Left colon (tissue), 2 donors: ENCODE measurements at regions not wholly inside any gene's neighbourhood (a gene's known extent, or its start where the extent isn't known, plus 50 kb on each side); places are given as distances from the start of the nearest gene placed in this dataset.
"Not testable (repeated sequence)": the region's sequence is repeated elsewhere in the genome, so short reads cannot be mapped to it uniquely, and the experiment has no call there.

Source experiments
- ATAC-seq: fragments of 200-7000 bp; cut with Tn5 transposase; one replicate; pipeline ENCODE4 v1.9.1; 2020; ENCODE audit warnings: mild to moderate bottlenecking, moderate library complexity
- DNase-seq, 2 donors: peaks; one replicate each; pipeline ENCODE4 v3.0.0-alpha.2; 2020
- intact Hi-C, 2 donors: fragments of 100-400 bp; cut with DNase I in 1 of 2; cut with micrococcal nuclease in 1 of 2; formaldehyde crosslinking; loops; one replicate each; pipeline versions ENCODE4 v1.11.2 to v1.14.0; 2022; cut with DNase I, micrococcal nuclease
- donor health status: DM: no; HTN: no; CAD: no.
- donor health status: DM: yes; HTN: yes; CAD: no.

DNA sequence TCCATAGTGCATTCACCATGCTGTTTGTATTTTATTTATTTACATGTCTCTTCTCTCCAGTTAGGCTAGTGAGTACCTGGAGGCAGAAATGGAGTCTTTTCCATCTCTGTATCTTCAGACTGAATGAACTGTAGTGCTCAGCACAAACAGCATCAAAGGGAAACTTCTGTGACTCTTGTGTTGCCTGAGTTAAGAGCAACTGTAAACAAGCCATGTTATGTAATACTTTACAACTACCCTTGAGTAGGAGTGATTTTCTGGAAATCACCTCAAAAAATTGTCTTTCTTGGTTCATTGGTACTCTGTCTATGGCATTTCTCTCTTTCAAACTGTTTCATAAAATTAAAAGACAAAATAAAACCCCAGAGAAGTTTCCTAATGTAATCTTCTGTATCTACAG is 258.3 kb downstream of the CGGBP1 start:
- intact Hi-C loops: no loop called here
- ATAC-seq (no peak), DNase-seq (no peak)

DNA sequence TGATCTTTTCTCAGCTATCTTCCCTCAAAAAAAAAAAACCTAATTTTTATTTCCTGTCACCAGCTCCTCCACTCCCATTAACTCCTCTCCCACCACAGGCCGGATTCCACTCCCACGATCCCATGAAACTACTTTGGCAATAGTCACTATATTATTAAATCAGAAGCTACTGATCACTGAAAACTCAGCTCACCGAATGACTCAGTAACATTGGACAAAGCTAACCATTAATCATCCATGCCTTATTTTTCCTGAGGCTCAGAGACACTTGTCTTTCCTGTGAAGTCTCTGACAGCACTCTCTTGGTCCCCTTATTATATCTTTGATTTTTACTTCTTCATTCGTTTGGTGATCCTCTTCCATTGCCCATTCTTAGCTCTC is 260.2 kb downstream of the CGGBP1 start:
- ATAC-seq (no peak), DNase-seq (no peak)

DNA sequence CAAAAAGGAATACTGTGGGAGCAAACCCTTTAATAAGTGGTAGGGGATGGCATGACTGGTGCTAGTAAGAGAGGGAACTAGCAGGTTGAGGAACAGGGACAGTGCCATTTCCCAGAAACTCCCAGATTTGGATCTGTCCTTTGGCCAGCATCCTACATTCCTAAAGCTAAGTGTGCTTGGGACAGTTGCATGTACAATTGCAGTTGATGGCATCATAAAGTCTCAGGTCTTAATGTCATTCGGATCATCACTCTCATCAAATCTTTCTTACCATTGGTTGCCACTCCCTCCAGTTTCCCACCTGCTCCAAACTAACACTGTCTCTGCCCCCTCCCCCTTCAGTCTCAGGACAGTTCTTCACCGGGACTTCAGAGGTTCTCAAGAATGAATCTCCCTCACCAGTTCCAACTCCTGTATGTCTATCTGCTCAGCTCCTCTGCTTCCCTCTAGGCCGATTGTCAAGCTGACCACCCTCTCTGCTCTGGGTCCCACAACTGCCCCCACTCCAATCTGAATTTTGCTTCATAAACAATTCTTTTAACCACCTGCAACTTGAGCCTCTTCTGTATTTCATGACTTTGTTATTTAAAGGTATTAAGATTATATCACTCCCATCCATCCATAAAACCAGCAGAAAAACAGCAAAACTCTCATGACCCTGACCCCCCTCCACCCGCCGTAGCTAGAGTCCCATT is 260.8 kb downstream of the CGGBP1 start:
- intact Hi-C loops: no loop called here
- DNase-seq: no peak
- no peak for ATAC-seq

More for the DNA sequence above, 260.2 kb downstream of the CGGBP1 start:
- intact Hi-C loops: no loop called here

DNA sequence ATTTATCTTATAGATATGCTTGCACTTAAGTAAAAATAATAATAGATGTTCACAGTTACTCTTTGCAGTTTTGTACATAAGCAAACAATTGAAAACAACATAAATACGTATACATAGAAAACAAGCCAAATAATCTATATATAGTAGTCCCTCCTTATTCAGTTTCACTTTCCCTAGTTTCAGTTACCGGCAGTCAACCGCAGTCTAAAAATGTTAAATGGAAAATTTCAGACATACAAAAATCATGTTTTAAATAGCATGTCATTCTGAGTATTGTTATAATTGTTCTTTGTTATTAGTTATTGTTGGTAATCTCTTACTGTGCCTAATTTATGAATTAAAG is 262.0 kb downstream of the CGGBP1 start:
- DNase-seq (no peak), ATAC-seq (no peak)
- intact Hi-C loops: no loop called here

DNA sequence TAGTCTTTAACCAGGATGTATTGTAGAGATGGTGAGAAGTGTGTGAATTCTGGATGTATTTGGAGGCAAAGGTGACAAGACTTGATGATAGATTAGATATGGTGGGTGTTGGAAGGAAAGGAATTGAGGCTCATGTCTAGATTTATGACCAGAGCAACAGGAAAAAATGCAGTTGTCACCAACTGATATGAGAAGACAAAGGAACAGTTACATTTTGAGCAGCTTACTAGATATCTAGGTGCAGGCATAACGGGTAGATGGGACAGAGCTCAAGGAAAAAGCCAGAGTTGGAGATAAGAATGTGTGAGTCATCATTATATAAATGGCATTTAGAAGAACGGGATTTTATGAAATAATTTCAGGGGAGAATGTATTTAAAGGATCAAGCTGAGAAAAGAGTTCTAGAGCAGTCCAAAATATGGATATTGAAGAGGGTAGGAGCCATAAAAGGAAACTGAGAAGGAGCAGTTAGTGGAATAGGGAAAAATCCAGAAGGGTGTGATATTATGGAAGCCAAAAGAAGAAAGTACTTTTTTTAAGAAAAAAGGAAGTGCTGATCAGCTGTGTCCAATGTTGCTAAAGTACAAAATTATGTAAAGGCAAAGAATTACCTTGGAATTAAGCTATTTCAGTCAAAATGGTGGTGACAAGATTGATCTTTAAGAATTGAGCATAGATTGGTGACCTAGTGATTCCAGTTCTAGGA is 262.5 kb downstream of the CGGBP1 start:
- no peak for ATAC-seq
- DNase-seq: no peak
- intact Hi-C loops: no loop called here

DNA sequence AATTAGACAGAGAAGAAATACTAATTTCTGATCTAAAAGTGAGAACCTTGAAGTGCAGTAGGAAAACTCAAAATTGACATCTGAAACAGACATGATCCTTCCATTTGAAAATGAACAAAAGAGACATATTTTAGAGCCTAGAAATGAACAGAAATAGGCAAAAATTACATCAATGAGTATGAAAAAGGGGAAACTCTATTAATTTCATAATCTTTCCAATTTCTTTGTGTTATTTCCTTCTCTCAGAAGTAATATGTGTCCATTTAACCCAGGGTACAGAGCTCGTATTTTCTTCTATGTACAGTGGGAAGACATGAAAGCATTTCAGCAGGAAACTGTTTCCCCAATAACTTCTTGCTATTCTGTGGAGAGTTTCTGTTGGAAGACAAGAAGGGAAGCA is 263.1 kb downstream of the CGGBP1 start:
- no peak for DNase-seq
- ATAC-seq: no peak
- intact Hi-C loops: no loop called here

DNA sequence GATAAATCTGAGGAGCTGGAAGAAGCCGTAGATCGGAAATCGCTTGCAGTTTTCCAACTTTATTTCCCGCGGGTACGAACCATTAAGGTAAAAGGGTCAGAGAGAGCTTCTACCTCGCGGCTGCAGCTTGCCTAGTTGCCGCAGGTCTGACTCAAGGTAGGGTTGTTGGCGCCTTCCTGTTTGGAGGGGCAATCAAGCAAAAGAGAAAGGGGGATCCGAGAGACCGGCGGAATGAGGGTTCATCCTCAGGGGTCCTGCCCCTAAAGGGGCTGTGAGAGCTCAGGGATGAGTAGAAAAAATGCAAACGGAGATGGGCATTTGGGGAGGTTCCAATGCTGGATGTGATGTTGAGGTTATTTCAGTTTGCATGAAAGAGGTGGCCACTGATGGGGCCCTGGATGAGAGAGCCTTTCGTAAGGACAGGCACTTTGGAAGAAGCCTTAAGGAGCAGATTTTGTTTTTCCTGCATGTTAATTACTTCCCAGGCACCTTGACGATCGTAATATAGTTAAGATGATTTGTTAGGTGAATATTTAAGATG is 265.4 kb downstream of the CGGBP1 start:
- DNase-seq: no peak
- ATAC-seq: no peak
- intact Hi-C loops: no loop called here

DNA sequence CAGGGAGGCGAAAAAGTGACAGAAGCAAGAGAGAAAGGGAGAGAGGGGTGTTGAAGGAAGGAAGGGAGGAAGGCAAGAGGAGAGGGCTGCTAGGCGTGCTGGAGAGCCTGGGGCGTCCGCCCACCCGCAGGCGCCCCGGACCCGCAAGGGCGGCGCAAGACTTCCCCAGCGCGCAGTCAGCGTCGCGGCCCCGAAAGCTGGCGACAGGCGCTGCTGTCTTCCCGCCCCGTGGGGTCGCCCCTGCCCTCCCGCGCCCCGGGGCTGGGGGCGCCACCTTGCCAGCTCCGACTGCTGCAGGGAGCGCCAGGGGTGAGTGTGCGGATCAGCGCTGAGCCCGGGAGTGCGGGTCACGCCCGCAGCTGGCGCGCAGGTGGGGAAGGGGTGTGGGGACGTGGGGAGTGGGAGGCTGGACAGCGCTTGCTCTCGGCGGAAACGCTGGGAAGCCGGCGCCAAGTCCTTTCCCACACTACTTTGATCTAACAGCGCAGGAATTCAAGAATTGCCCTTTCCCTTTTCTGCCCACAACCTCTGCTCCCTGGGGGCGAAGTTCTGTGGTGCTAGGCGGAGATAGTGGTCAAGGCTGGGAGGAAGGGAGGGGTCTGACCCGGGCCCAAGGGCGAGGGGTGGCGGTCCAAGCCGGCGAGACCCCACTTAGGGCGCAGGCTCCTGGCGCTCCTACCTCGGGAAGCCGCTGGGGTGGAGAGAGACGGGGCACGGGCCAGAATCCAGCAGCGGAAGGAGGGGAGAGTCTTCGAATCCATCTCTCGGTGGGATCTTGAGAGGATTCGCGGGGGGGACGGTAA is 266.1 kb downstream of the CGGBP1 start, which contains the start of gene HTR1F:
Gene HTR1F (plus strand): TSS at position 173 of the 803 bp plus-strand sequence.
- DNase-seq: peak in 1 of 2 donors; percentile 2
- no peak for ATAC-seq
- intact Hi-C loops: no loop called here

DNA sequence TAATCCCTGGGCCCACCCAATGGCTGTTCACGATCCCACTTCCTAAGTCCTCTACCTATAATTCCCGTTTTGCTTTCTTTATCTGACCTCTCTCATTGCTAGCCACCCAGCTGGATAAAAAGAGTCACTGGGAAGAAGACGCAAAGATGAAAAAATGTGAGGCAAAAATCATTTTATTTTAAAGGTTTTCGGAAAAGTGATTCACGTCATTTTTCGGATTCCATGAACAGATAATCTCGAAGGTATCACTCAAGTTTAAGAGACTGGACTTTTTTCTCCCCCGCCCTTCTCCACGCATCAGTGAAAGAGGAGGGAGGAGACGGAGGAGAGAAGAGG is 266.6 kb downstream of the CGGBP1 start:
- no peak for ATAC-seq
- intact Hi-C loops: no loop called here
- no peak for DNase-seq

DNA sequence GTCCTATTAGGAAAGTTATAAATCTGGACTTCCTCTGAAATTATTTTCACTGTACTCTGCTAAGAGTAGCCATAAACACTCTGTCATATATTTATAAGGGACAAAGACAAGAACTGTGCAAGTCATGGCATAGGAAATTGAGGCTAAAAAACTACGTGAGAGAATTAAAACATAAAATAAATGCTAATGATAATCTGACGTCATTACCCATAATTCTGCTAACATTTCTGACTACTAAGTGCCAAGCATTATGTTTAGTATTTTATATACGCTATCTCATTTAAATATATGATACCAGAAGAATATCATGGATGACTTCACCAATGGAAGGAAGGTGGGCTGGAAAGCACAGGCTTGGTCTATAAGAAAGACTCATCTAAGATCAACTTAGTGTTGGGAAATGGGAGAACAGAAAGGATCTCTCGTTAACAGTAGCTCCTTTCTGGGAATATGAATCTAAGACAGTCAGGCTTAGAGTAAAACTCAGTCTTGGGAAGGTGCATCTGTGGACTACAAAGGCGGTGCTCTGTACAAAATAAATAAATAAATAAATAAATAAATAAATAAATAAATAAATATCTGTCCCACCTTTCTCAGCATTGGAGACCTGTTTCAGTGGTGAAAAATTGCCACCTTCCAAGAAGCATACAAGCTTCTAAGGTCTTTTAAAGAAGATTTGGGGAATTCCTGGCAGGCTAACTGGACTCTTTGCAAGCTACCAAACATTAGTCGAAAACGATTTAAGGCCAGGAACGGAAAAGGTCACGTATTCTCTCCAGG is 267.4 kb downstream of the CGGBP1 start:
- ATAC-seq (no peak), DNase-seq (no peak)
- intact Hi-C loops: no loop called here

DNA sequence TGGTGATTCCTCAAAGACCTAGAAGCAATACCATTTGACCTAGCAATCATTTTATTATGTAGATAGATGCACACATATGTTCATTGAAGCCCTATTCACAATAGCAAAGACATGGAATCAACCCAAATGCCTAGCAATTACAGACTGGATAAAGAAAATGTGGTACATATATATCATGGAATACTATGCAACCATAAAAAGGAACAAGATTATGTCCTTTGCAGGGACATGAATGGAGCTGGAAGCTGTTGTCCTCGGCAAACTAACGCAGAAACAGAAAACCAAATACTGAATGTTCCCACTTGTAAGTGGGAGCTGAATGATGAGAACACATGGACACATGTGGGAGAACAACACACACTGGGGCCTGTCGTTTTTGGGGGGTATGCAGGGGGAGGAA is 269.8 kb downstream of the CGGBP1 start:
- intact Hi-C loops, ATAC-seq, DNase-seq: not testable (repeated sequence)

DNA sequence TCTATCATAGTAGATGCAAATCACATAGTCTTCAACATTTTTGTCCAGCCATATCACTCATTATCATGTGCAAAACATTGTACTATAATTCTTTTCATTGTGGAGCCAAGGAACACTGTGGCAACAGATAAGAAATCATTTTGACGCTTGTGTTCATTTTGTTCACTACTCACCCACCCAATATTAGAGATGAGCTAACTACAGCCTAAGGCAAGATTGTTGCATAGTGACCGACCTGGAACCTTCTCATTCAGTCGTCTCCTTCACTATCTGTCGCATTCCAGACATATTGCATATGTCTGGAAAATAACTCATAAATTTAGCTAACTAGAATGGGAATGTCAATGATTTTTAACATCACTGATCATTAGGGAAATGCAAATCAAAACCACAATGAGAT is 270.3 kb downstream of the CGGBP1 start:
- intact Hi-C loops: no loop called here
- no peak for DNase-seq

DNA sequence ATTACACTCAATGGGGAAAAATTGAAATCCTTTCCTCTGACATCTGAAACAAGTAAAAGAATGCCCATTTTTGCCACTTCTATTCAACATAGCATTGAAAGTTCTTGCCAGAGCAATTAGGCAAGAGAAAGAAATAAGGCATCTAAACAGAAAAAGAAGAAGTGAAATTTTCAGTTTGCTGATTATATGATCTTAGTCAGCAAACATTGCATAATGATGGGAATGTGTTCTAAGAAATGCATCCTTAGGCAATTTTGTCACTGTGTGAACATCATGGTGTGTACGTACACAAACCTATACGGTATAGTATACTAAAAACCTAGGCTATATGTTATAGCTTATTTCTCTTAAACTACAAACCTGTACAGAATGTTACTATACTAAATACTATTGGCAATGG is 278.0 kb downstream of the CGGBP1 start:
- no peak for DNase-seq
- no peak for ATAC-seq
- intact Hi-C loops: no loop called here

More for the DNA sequence above, 270.3 kb downstream of the CGGBP1 start:
- no peak for ATAC-seq

DNA sequence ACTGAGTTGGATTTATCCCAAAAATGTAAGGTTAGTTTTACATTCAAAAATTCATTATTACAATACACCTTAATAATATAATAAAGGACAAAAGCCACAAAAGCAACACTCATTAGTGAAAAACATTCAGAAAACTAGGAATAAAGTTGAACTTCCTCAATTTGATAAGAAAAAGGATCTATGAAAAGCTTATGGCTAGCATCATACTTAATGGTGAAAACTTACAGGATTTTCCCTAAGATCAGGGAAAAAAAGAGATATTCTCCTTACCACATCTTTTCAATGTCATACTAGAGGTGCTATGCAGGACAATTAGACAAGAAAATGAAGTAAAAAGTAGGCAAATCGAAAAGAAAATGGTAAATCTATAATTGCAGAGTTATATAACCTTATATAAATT is 279.9 kb downstream of the CGGBP1 start:
- no peak for ATAC-seq
- intact Hi-C loops: no loop called here
- no peak for DNase-seq

DNA sequence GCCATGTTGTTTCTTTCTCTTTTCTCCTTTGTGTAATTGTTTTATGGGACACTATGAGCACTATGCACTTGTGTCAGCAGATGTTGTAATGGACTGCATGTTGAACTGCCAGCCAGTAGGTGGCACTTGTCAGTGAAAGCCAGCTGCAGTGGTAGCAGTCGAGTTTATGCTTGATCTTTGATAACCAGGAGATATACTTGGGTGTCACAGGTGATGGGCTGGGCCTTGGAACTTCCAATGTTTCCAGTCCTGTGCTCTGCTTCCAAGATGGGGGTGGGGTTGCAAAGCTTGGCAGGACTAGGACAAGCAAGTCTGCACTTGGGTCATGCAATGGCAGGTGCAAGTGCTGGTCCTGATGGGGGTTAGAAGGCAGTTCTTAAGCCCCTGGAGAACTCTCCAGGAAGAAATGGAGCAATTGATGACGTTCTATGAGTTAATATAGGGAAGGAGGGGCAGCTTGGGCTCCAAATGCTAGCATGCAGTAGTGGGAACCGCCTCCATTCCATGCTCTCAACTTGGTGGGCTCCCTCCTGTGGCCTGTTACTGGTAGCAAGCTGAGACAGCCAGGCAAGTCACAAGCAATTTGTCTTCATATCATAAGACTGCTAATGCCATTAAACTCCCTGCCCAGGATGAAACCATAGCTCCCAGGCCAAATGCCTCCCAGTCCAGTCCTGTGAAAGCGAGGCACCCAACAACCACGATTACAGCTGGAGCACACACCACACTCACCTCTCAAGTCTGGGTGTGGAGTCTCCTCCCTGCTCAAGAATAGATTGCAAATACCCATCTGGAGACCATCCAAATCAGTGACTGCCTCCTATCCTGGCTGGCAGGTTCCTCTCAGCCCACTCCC is 287.2 kb downstream of the CGGBP1 start:
- DNase-seq: peak in 1 of 2 donors; percentile 22
- ATAC-seq: peak; percentile 85
- intact Hi-C loops: loop anchor here in 1 of 2 donors (5.0 kb wide), 1 partner anchor 231 kb away; no protein-coding TSS in a partner anchor

DNA sequence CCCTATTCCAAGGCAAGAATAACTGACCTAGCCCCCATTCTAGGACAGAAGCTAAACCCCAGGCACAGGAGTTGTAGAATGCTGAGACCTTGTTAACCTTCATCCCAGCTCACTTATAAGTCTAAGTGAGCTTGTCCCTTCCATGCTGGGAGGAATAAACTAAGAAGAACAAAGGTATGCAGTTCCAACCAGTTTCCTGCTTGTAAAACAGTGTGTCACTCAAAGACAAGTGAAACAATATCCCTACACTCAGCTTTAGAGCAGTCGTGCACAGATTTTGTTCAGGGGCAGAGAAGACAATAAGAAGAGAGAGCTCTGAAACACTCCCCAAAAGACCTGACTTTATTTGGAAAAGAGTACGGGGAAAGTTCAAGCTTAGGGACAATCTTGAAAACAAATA is 292.1 kb downstream of the CGGBP1 start:
- ATAC-seq (no peak), DNase-seq (no peak)
- intact Hi-C loops: no loop called here

DNA sequence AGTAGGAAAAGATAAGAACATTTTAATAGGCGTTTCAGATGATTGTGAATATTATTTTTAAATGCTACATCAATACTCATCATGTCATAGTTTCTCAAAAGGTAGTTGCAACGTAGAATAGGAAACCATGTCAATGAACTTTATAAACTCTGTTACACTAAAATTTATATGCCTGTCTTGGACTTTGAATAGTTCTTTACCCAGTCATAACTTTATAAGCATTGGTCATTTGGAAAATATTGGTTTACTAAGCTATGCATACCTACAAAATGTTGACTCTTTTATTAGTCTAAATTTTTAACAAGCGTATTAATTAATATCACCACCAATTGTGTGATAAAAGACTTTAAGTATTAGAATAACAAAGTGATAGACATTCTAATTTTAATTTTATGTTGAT is 293.5 kb downstream of the CGGBP1 start:
- intact Hi-C loops: no loop called here
- no peak for ATAC-seq
- no peak for DNase-seq

DNA sequence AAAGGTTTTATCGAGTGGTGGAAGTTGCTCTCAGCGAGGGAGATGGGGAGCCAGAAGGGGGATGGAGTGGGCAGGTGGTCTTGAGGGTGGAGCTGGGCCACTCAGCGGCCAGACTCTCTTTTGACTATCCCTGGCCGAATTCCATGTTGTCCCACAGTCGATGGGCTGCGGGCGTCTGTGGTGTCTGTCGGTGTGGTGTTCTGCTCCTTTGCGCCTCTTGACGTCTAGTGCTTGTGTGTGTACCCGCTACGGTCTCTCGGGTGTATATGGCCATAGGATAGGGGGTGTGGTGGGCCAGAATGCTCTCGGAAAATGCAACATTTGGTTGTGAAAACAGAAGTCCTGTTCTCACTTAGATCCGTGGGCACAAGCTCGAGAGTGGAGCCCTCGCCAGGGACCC is 297.0 kb downstream of the CGGBP1 start:
- DNase-seq: no peak
- intact Hi-C loops: no loop called here
- ATAC-seq: no peak
